ENCODE measurements at regions not wholly inside any gene's neighbourhood (a gene's known extent, or its start where the extent isn't known, plus 50 kb on each side); places are given as distances from the start of the nearest gene placed in this dataset.

DNA sequence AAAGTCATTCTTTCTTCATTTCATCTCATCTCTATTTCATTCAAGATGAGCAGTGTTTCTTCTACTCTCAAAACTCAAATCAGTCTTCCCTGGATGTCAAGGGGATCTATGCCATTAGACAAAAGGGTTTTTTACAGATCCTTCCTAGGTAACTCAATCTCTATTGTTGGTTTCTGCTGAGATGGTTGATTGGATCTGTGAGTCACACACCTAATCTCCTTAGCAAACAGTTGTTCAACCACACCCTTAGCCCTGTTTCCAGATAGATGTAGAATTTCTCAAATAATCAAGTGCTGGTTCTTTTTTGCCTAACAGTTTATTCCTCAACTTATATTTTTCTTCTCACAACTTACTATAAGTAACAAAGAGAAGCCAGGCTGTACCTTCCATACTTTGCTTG lies 200.5 kb downstream of the KDR start:
- no peak for DNase-seq (ENCODE audit: low read depth)

DNA sequence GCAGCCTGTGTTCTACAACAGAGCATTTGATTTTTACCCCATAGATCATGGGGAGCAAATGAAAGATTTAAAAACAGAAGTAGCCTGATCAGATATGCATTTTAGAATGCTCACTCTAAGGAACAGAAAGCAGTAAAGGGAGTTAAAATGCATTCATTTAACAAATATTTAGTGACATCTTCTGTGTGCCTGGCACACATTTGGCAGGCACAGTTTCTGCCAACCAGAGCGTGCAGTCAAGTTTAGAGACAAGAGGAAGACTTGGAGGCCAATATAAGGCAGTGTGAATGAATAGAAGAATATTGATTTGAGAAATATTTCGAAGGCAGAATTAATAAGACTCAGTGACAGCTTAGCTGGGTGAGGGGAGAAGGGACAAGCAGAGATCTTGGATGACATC lies 210.1 kb downstream of the KDR start:
- no peak for DNase-seq (ENCODE audit: low read depth)

DNA sequence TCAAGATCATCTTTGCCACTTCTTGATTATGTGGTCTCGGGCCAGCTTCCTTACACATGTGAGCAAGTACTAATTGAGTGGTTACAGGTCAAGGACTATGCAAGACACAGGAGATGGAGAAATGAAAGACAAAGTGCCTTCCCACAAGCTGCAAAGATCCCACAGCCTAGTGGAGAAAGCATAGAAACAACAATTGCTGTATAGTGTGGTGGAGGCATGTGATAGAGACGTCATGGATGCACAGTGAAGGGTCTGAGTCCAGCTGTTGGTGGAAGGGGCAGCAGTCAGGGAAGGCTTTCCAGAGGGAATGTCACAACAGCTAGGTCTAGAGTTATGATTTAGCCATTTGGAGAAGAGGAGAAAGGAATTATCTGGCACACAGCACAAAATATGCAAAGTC lies 210.6 kb downstream of the KDR start:
- DNase-seq (ENCODE audit: low read depth) = no peak

DNA sequence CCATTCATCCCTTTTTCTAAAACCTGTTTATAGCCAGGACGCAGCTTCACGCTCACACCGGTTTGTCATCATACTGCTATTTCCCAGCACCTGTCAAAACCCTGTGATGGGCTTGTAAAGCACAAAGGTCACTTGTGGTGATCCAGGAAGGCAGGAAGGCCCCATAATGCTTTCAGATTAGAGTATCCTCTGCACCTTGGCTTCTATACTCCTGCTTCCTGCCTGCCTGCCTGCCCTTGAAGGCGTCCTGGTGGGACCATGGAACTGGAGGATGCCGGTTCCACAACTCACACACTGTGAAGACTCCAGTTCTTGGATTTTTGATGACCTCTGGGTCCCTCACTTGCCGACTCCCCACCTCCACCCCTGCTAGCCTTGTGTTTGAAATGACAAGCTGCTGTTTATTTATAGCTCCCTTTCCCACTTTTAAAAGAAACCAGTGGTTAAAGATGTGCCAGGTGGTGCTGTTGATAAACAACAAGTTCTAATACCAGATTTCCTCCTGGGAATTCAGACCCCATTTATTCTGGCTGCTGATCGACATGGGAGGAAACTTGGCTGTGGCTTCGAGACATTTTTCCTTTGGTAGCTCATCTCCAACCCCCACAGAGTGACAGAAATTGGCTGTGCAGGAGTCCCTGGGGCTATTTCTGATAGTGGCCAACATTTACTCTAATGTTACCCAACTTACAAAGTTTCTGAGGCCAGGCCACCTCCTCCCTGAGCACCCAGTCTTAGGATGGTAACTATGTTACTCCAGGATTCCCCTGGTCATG lies 211.5 kb downstream of the KDR start:
- no peak for DNase-seq (ENCODE audit: low read depth)

DNA sequence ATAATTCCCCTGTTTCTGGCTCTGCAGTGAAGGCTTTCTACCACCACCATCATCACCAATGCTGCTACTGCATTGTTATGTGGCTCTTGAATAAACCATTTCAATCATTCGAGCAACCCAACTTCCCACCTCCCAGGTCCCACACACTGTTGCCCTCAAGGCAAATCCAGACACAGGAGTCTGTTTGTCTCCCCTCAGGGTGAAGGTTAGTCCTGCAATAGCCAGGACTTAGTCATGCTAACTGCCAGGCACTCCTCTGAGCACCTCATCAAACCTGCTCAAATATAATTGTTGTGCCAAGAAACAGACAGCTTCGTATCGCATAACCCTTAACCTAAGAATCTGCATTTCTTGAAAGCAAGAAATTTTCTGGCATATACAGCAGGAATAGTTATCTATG lies 213.2 kb downstream of the KDR start:
- DNase-seq (ENCODE audit: low read depth) = no peak

DNA sequence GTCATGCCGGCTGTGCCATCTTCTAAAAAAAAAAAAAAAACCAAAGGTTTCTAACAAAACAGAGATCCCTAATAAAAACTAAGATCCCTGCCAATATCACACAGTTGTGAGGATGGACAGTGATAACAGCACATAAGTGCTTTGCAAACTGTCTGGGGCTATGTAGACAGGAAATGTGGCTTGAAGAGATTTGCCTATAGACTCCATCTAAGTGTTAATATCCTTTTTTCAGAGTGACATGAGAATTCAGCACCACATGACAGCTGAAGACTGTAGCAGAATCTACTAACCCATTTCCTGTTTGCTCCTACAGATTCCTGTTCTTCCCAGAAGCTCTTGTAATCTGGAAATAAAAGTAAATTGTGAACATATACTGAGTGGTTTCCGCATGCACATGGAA lies 215.4 kb downstream of the KDR start:
- no peak for DNase-seq (ENCODE audit: low read depth)

DNA sequence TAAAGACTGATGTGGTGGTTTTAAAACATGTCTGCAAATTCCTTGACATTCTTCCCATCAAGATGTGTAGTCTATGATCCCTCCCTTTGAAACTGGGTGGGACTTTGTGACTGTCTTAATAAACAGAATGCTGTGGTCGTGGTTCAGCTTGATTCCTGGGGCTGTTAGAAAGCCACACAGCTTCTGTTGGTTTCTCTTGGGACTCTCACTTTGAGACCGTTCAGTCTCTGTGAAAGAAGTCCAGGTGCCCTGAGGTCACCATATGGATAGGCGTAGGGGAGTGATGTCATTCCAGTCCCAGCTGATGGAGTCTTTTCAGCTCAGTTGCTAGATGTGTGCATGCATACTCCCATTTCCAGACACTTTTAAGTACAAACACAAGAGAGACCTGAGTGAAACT lies 216.6 kb downstream of the KDR start:
- no peak for DNase-seq (ENCODE audit: low read depth)

DNA sequence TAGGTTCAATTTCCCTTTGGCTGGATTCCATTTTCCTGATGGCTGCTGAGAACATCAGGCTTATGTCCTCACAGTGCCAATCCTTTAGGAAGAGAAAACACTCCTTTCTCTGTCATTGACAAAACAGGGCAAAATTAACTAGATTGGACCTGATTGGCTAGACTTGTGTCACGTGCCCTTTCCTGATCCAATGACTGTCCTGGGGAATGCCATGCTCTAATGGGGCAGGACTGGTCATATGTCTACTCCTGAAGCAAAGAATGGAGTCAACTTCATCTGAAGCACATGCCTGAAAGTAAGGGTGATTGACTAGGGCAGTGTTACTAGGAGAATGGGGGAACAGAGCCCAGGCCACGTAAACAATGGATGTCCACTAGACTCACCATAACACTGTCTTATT lies 220.4 kb downstream of the KDR start:
- no peak for DNase-seq (ENCODE audit: low read depth)

DNA sequence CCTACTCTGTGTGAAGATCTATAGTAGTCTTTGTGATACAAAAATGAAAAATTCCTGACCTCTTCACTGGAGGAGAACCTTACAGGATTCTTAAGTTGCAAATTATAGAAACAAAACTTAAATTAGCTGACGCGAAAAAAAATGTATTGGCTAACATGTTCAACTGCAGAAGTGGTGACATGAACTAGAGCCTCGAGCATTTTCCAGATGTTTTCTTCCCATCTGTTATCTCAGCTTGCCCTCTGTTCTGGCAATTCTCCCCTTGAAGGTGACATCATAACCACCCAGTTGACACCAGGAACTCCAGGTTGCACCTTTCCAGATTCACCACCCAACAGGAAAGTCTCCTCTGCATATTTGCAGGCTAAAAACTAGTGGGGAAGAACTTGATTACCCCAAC lies 222.4 kb downstream of the KDR start:
- no peak for DNase-seq (ENCODE audit: low read depth)

DNA sequence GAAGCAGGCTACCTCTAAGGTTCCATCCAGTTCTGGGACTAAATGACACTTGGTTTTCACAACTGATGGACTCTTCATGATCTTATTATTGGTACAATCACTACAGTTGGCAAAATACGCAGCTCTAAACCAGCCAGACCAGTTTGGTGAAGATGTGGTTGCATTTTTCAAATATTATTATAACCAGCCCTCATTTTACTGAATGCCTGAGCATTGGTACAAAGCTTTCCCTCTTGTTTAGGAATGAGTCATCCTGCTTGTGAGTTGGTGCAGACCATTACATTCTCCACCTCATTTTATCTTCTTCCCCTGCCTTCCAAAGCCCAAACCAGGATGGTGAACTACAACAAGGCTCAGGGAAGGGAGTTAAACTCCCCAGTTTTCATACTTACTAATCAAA lies 223.1 kb downstream of the KDR start:
- no peak for DNase-seq (ENCODE audit: low read depth)

DNA sequence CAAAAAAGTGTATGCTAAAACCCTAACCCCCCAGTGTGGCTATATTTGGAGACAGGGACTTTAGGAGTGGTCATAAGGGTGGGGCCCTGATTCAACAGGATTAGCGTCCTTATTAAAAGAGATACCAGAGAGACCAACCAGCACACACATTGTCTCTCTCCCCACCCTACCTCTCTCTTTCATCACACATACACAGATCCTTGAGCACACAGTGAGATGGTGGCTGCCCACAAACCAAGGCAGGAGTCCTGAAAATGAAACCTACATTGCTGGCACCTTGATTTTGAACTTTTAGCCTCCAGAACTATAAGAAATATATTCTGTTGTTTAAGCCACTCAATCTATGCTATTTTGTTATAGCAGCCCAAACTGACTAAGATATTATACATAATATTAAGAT lies 224.2 kb downstream of the KDR start:
- DNase-seq (ENCODE audit: low read depth) = no peak

DNA sequence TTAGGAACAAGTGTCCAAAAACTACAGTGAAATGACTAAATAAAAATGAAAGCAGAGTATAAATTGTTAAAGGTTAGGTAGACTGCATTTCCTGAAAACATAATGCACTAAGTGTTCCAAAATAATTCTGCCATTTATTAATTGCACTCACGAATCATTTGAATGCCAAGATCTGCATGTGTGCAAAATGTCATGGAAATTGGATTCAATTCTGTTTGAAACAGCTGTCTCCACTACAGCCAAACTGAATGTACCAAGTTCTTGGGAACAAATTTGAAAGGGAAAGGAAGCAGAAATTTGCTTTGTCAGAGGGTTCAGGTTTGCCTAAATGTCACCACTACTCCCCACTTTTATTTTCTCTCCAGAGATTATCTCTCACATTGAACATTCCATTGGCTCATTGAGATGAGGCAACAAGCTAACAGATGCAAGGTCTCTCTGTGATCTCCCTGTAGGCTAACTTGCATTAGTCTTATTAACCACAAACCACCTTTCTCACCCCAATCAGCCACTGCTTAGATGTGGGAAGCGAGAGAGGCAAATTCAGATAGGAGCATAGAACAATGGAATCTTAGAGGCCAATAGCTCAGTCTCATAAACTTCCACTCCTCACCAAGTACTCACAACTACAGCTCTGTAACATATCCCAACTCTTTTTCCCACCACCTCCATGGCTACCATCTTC lies 226.6 kb downstream of the KDR start:
- peak; percentile 25 for DNase-seq (ENCODE audit: low read depth)

DNA sequence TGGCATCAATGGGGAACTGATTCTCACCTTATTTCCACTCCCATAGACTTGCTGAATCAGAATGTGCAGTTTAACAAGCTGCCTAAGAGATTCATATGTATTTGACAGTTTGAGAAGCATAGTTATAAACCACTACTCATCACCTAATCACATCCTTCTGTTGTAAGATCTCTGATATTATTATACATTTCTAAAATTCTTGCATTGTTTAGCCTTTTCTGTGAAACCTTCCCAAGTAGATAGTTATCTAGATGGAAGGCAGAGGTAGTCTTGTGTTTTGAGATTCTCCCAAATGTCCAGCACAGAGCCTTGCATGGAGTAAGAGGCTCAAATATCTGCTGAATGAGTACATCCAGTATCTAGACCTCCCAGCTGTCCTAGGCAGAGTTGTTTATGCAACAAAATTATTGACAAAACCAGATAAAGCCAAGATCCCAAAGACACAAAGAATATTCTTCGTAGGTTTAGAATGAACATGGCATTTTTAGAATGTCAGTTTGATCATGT lies 227.3 kb downstream of the KDR start:
- no peak for DNase-seq (ENCODE audit: low read depth)

DNA sequence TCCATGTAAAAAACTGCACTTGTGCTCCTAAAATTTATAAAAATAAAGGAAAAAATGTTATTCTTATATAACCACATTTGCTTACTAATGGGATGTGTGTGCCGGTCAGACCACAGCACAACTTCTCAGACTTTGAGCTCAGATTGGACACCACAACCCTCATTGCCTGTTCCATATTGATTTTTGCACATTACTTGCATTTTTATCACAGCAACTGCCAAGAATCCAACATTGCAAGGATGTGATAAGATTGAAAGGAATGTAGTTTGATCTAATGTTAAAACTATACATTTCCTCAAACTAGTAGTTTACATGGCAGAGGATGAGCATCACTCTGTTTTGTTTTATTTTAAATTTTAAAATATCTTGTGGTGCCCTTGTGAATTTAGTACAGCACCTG lies 227.8 kb downstream of the KDR start:
- DNase-seq (ENCODE audit: low read depth) = no peak

DNA sequence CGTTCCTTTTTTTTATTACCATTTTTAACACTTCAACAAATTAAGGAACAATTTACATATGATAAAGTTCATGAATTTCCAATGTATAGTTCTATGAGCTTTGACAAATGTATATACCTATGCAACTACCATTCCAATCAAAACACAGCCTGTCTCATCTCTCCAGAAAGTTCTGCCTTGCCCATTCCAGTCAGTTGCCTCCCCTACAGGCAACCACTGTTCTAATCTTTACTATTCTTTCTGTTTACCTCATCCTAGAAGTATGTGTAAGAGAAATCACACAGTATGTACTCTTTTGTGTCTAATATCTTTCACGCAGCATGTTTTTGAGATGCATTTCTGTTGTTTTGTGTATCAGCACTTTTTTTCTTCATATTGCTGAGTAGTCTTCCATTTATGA lies 224.9 kb downstream of the KIT start:
- DNase-seq (ENCODE audit: low read depth) = no peak

DNA sequence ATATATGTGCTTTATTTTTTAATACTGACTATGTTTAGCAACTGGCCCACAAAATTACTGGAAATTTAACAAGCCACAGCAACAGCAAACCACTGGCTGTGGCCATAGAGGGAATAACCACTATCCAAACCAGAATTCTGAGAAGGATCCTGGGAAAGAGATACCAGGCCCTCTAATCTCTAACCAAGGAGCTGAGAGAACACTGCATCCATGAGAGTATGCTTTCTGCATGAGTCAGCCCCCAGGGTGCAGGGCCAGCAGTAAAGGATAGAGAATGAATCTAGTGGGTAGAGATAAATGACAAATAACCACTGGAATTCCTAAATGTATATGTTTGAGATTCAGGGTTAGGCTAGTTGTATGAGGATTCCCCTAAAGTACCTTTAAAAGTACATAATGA lies 221.8 kb downstream of the KIT start:
- DNase-seq (ENCODE audit: low read depth) = no peak

DNA sequence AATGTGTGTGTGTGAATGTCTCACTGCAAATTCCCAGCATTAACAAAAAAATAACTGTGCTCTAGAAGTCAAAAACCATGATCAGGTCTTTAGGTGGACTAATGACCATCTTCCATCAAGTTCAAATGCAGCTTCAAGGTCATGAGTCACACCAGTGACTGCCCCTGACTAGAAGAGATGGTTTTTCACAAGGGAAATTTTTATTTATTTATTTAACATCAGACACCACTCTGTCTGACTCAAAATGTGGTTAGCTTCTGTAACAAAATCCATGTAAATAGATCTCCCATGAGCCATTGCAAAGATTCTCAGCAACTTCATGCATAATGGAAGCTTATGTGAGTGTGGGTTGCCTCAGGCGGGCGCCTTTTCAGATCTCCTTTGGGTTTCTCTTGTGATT lies 219.2 kb downstream of the KIT start:
- no peak for DNase-seq (ENCODE audit: low read depth)

DNA sequence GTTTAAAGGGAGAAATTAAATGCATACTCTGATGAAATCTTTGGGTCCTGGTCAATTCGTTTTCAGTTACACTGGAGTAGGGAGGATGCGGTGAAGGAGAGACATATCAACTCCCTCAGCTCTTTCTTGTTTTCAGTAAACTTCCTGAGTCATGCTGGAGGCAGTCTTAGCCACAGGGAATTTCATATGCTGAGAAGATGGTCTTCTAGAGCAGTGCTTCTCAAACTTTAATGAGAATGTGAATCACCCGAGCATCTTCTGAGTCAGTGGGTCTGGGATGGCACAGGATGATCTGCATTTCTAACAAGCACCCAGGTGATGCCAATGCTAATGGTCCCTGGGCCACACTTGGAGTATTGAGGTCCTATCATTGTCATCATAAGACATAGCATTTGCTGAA lies 214.5 kb downstream of the KIT start:
- DNase-seq (ENCODE audit: low read depth) = no peak

DNA sequence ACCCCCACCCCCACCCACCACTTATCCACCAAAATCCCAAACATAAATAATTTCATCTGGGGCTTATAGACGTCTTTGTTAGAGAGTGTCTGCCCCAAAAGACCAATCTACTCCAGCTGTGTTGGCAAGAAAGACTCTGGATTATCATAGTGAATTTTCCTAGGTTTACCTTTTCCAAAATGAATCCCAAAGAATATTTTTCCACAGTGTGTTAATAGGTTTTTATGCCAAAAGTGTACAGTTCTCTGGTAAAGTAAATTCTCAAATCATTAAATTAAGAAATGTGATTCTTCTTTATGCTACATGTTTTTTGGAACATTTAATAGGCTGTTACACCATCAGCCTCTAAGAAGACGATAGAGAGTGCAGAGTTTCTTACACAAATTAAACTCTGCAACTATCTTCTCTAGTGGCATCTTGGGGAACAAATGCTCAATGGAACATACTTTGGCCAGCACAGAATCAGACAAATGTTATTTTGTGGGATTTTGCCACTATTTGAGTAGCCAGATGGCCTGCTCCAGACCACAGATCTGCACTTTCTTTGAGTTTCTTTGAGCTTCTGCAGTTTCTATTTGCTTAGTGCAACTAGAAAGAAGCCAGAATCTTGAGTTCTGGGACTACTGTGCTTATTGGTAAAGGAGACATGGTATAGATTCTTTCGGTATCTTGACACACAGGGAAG lies 206.0 kb downstream of the KIT start:
- DNase-seq (ENCODE audit: low read depth) = no peak

DNA sequence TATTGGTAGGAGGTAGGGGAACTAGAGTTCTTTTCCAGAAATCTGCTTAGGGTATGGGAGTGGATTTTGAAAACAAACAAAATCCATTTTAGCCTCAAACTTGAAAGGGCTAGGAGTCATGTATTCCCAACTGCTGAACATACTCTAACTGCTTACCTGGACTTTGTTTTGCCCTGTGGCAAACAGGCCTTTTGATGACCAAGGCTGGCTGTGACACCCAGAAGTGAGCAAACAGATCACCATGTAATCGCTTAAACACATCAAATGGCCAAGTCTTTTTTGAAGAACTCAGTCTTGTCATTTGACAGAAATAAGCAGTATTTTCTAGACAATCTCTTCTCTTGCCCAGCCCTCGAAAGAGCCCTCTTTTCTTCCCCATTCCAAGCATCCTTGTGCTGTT lies 203.4 kb downstream of the KIT start:
- DNase-seq (ENCODE audit: low read depth) = no peak

DNA sequence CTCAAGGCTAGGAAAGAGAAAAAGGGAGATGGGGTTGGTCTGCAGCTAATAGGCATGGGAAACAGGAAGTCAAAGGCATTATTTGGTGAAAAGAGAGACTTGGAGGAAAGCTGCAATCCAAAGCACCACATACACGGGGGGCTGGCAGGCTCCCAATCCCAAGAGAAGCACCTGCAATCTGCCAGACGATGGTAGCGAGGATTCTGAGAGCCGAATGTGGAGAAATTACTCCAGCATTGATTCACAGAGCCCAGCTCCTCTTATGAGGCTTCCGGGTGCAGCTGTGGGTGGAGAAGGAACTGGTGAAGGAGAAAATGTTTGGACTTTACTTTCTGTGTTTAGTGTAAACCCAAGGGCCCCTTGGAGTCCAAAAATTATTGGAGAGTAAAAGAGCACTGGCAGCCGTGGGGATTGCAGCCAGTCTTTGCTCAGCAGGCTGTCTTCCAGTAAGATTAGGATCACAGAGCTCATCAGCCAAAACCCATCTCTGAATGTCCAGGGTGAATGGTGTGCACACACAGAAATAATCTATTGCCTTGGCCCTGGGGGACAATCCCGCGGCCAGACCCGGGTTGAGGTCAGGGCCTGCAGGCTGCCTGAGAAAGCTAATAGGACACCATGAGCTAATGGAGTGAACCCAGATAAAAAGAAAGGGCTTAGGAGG lies 197.6 kb downstream of the KIT start:
- DNase-seq (ENCODE audit: low read depth) = no peak

DNA sequence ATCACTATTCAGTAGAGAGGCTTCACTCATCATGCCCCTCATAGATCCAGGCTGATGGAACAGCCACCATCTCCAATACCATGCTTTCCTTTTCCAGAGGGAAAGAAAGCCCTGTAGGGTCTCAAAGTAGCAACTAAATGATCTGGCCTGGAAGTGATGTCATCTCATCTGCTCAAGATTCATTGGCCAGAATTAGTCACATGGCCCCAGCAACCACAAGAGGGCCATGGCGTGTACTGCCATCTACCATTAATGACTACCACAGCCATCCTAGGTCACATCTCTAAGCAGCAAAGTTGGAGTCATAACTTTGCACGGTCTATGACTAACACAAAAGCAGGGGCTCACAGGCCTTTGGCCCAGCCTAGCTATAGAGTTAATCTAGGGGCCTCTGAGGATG lies 194.8 kb downstream of the KIT start:
- no peak for DNase-seq (ENCODE audit: low read depth)

DNA sequence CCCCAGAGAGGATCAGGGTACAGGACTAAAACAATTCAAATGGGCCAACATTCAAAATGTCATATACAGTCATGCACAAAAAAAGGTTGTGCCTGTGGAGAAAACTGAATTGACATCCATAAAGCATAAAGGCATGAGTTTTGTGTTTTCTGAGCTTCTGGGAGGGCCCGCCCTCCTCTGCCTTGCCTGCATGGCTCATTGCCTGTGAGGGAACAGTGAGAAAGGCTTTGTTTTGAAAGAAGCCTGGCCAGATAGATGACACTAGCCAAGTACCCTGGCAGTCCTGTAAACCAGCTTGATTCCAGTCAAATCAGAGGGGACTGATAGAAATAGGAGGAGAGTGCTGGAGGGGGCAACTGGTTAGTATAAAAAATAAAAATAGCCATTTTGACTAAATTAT lies 194.3 kb downstream of the KIT start:
- DNase-seq (ENCODE audit: low read depth) = no peak

Data from CMK (cell line).